RWPE2 (cell line): ENCODE measurements at regions not wholly inside any gene's neighbourhood (a gene's known extent, or its start where the extent isn't known, plus 50 kb on each side); places are given as distances from the start of the nearest gene placed in this dataset.

Experiments
- ATAC-seq: fragments of 200-7000 bp; cut with Tn5 transposase; 3 replicates; pipeline ENCODE4 v1.9.1; 2021; ENCODE audit warnings: low read depth
- DNase-seq: peaks from one replicate; pipeline ENCODE4 v3.0.0-alpha.2; 2020; ENCODE audit warnings: low spot score
- H3K27ac ChIP-seq: fragments of 450-650 bp; 2 replicates; pipeline ENCODE4 v1.5.1; 2017; ENCODE audit warnings: mild to moderate bottlenecking; ENCODE audit not compliant: poor library complexity, severe bottlenecking
- H3K27me3 ChIP-seq: fragments of 250-450 bp; sonication (Bioruptor Pico); 2 replicates; pipeline ENCODE4 v1.5.1; 2021; ENCODE audit warnings: mild to moderate bottlenecking, moderate library complexity; ENCODE audit not compliant: insufficient read depth, poor library complexity, severe bottlenecking
- H3K36me3 ChIP-seq: fragments of 250-450 bp; sonication (Bioruptor Pico); 2 replicates; pipeline ENCODE4 v1.5.1; 2020; ENCODE audit warnings: low read depth, mild to moderate bottlenecking, moderate library complexity
- H3K4me1 ChIP-seq: fragments of 250-450 bp; sonication (Bioruptor Pico); 2 replicates; pipeline ENCODE4 v1.5.1; 2021; ENCODE audit warnings: mild to moderate bottlenecking, moderate library complexity; ENCODE audit not compliant: insufficient read depth, poor library complexity, severe bottlenecking
- H3K4me3 ChIP-seq: fragments of 250-450 bp; sonication (Bioruptor Pico); 2 replicates; pipeline ENCODE4 v1.5.1; 2021; ENCODE audit warnings: mild to moderate bottlenecking, moderate library complexity; ENCODE audit not compliant: severe bottlenecking
- H3K9me3 ChIP-seq: fragments of 250-450 bp; sonication (Bioruptor Pico); 2 replicates; pipeline ENCODE4 v1.5.1; 2021; ENCODE audit warnings: mild to moderate bottlenecking, moderate library complexity; ENCODE audit not compliant: severe bottlenecking
- CTCF ChIP-seq: fragments of 450-650 bp; IDR thresholded peaks from one replicate; pipeline ENCODE4 v1.5.1; 2017; ENCODE audit warnings: mild to moderate bottlenecking, moderate library complexity; ENCODE audit not compliant: poor library complexity, severe bottlenecking

- DNase-seq = no peak
- no peaks in the 10 kb centered on the region for H3K9me3 ChIP-seq
- no peaks in the 10 kb centered on the region for H3K27me3 ChIP-seq
- ATAC-seq = no peak
- H3K36me3 ChIP-seq = no peaks in the 10 kb centered on the region
- no peaks in the 10 kb centered on the region for H3K4me1 ChIP-seq
- no peak overlapping the region for H3K4me3 ChIP-seq
- H3K27ac ChIP-seq = no peak overlapping the region
- no peak for TF ChIP-seq CTCF
Observed at GRCh38 chr7:36091874-36092176, 61.2 kb upstream of the EEPD1 start.

GRCh38 chr7:36092221-36092771, 60.8 kb upstream of the EEPD1 start:
- TF ChIP-seq CTCF = no peak
- DNase-seq = no peak
- Histone ChIP-seq H3K4me1 (no peaks in the 10 kb centered on the region), H3K4me3 (no peak overlapping the region), H3K27me3 (no peaks in the 10 kb centered on the region), H3K27ac (no peak overlapping the region), H3K9me3 (no peaks in the 10 kb centered on the region), H3K36me3 (no peaks in the 10 kb centered on the region)
- no peak for ATAC-seq

GRCh38 chr7:36096460-36097095, 56.5 kb upstream of the EEPD1 start:
- ATAC-seq (no peak), DNase-seq (no peak)
- no peaks in the 10 kb centered on the region for H3K27me3 ChIP-seq
- no peaks in the 10 kb centered on the region for H3K9me3 ChIP-seq
- no peak for TF ChIP-seq CTCF
- H3K4me3 ChIP-seq = no peak overlapping the region
- no peaks in the 10 kb centered on the region for H3K36me3 ChIP-seq
- no peaks in the 10 kb centered on the region for H3K4me1 ChIP-seq
- H3K27ac ChIP-seq = no peak overlapping the region

- Histone ChIP-seq H3K4me1 (no peaks in the 10 kb centered on the region), H3K4me3 (no peak overlapping the region), H3K27me3 (no peaks in the 10 kb centered on the region), H3K36me3 (no peaks in the 10 kb centered on the region), H3K9me3 (no peaks in the 10 kb centered on the region), H3K27ac (no peak overlapping the region)
- TF ChIP-seq CTCF = no peak
- DNase-seq = no peak
- no peak for ATAC-seq
Observed at GRCh38 chr7:36098096-36098495, 55.0 kb upstream of the EEPD1 start.

DNA sequence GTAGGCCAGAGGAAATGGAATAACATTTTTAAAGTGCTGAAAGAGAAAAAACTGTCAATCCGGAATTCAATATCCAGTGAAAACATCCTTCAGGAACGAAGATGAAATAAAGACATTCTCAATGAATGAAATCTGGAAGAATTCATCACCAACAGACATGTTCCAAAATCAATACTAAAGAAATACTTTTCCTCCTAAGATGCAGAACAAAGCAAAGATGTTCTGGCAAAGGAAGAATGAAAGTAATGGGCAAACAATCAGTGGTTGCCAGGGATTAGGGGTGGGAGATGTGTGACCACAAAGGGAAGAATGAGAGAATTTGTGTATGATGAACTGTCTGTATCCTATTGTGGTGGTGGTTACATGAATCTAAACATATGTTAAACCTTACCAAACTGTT, 52.8 kb upstream of the EEPD1 start:
- DNase-seq (no peak), ATAC-seq (no peak)
- no peaks in the 10 kb centered on the region for H3K9me3 ChIP-seq
- no peaks in the 10 kb centered on the region for H3K27me3 ChIP-seq
- H3K4me1 ChIP-seq = no peaks in the 10 kb centered on the region
- no peak overlapping the region for H3K4me3 ChIP-seq
- H3K36me3 ChIP-seq = no peaks in the 10 kb centered on the region
- TF ChIP-seq CTCF = no peak
- H3K27ac ChIP-seq = no peak overlapping the region
